HG03565 (cell line): ENCODE measurements at regions not wholly inside any gene's neighbourhood (a gene's known extent, or its start where the extent isn't known, plus 50 kb on each side); places are given as distances from the start of the nearest gene placed in this dataset.

ENCODE experiments used
- ATAC-seq: cut with Tn5 transposase; IDR thresholded peaks from one replicate; pipeline ENCODE4 v1.9.1; 2021; ENCODE audit warnings: mild to moderate bottlenecking, moderate library complexity; ENCODE audit not compliant: unreplicated experiment

DNA sequence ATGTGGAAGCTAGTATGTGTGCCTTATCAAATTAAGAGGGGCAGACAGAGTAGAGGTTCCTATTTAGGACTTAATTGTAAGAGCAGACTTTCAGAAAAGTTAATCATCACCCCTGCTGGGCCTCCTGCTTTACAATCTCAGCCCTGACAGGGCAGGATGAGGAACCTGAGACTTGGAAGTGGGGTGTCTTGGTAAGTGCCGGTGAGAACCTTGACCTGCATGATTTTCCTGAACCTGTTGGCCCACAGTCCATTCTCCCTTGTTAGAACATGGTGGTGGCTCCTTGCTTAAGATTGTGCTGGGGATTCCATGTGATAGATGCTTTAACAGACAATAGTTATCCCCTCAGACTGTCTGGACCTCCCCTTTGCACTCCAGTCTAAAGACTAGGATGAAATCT lies 141.7 kb upstream of the TMEM72 start:
- no peak for ATAC-seq

DNA sequence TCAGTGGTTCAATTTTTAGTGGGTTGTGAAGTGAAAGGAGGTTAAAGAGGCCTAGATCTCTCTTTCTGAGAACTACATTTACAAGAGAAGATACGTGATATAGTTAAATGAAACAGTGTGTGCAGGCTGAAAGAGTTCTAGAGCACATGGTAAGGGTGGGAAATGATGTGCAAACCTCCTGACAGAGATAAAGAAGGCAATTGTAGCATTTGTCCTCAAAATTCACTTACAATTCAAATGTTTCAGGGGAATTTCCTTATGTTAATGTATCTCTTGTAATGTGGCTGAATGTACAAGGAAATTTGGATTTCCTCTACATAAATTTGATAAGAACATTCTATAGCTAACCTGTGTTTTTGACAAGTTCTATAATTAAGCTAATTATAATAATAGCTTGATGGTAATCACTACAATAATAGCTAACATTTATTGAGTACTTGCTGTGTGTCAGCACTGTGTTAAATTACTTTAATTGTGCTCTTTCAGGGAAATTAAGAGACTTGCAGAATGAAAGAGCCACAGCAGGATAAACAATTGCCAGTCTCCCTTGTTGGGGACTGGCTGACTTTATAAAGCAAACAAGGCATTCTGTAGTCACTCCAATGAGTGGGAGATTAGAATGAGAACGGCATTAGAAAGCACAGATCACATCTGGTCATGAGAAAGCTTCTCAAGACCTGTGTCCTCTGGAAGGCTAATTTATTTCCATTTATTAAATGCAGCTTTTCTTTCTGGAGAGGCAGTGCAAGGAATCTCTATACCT lies 139.7 kb upstream of the TMEM72 start:
- no peak for ATAC-seq

- ATAC-seq: no peak
Observed at GRCh38 chr10:44773565-44773964, 137.6 kb upstream of the TMEM72 start.

DNA sequence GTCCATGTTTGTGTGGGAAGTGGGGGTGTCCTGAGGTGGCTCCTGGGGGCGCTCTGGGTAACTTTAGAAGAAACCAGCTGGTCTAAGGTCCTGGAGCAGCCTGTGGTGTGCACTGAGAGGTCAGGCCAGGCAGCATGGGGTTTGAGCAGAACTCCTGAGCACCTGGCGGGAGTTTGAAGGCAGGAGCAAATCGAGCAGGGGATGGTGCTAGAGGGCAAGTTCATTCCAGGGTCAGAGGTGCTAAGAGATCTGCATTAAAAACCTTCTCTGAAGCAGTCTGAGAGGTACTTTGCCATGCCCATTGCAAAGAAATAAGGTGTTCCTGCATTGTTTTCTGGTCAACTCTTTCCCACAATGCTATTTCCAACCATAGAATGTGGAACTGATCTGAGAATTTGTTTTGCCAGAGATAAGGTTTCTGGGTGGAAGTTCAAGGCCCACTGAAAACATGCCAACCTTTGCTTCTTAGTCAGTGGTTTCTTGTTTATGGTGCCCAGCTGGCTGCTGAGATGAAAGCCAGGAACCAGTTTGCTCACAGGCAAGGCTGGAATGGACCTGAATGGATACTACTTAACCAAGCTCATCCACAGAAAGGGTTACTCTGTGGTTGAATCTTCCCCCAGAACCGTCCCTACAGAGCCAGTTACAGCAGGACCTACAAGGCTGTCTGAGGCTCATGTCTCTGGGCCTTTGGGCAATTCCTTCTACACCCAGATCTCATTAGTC lies 136.3 kb upstream of the TMEM72 start:
- no peak for ATAC-seq

DNA sequence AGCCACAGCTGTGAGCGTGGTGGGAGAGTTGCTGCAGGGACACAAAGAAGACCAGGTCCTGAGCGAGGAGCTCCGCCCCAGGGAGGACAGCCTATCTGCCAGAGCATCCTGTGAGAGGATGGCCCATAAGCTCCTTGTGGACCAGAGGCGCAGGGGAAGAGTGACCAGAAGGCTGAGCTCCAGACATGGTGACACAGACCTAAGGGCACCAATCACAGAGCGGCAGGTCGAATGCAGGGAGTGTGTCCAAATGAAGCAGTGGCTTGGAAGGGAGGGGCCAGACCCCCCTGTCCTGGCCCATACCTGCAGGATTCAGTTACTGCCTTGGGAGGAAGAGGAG lies 135.8 kb upstream of the TMEM72 start:
- ATAC-seq: no peak

DNA sequence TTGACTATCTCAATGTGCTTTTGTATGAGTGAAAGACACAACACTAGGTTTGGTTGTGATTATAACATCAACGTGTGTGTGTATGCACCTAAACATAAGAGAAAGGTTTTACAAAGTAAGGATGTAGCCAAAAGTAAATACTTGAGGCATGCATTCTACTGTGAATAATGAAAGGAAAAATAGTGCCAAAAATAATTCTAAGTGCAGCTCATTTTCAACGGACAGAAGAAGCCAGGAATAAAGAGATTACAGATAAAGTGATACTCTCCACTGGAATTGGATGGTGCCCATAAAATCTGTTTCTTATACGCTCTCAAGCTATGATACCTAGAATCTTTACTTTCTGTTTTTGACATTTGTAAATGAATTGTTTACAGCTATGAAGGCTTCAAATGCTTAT lies 135.0 kb upstream of the TMEM72 start:
- no peak for ATAC-seq

- no peak for ATAC-seq
Observed at GRCh38 chr10:44779511-44779910, 131.6 kb upstream of the TMEM72 start.

DNA sequence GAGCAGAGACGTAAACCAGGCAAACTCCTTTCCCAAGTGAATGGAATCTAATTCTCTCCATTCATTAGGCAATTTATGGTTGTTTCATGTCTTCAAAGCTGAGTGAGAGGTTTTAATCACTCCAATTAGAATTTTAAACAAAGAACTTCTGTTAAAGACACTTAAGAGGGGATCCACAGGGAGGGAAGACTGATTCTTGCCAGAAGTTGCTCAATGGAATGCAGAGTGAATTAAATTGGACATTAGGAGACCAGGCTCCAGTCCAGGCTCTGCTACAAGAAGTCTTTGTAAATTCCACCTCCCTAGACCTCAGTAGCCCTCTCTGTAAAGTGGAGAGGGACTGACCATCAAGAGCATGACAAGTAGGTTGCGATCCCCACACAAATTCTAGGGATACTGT lies 130.7 kb upstream of the TMEM72 start:
- no peak for ATAC-seq

DNA sequence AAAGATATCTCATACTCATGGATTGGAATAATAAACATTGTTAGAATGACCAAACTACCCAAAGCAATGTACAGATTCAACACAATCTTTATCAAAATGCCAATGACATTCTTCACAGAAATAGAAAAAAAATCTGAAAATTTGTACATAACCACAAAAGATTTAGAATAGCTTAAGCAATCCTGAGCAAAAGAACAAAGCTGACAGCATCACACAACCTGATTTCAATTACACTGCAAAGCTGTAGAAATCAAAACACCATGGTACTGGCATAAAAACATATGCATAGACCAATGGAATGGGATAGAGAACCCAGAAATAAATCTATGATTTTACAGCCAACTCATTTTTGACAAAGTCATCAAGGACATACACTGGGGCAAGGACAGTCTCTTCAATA lies 130.0 kb upstream of the TMEM72 start:
- ATAC-seq: no peak

DNA sequence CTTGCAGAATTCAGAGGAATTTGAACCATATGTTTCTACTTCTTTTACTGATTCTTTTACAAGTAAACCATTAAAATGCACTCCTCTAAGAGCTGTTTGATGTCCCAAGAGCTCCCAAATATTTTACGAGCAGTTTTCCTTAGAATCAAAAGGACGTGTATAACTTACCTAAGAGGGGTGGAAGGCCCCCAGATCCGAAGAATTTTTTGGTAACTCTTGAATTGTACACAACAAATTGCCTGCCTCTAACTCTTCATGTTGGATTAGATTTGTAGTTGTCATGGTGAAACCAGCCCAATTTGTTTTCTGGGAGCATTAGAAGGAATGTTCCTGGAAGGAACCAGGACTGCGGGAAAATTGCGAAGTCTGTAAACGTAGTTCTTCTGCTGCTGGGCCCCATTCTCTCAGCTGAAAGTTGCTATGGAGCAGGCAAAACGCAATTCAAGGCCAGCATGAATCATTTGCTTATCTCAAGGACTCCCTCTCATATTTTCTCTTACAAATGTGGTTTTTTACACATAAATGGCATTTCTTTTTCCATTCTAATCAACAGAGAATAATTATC lies 124.8 kb upstream of the TMEM72 start:
- ATAC-seq: no peak

GRCh38 chr10:44787480-44788075 lies 123.6 kb upstream of the TMEM72 start:
- ATAC-seq: no peak

DNA sequence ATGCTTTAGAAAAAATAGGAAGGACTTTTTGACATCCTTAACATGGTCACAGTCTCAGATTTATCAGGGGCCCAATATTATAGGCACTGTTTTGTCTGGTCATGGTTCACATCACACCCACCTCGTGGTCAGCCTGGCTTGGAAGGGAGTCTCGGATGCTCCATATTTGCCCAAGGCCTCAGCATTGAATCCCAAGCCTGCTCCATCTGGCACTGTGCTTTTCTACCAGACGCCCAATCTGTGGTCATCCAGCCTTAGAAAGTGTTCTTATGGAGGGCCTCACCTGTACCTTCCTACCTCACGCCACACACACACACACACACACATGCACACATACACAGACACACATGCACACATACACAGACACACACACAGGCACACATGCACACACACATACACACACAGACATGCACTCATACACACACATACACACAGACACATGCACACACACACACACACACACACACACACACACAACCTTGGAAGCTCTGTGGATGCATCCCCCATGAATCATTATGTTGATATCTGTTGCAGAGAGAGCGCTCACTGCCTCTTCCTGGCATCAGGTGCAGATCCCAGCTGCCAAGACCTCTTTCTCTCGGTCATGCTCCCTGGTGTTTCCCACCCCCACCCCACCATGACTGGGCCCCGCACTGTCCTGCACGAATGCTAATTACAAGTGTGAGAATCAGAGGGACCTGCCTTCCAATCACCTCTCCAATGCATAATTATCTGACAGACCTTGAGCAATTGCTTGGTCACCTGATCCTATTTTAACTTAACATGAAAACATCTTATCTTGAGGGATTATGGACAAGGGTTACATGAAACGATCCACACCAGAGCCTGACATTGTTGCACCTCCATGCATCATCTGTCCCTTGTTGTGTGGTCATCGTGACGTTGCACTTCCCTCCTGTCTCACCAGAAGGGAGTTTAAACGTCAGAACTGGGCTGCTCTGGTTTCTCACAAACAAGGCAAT lies 122.7 kb upstream of the TMEM72 start:
- no peak for ATAC-seq

- ATAC-seq: no peak
Observed at GRCh38 chr10:44792119-44792775, 118.9 kb upstream of the TMEM72 start.

- no peak for ATAC-seq
Observed at GRCh38 chr10:44799966-44800365, 111.2 kb upstream of the TMEM72 start.

GRCh38 chr10:44801383-44802327 lies 109.5 kb upstream of the TMEM72 start:
- ATAC-seq: no peak

- no peak for ATAC-seq
Observed at GRCh38 chr10:44803862-44804261, 107.3 kb upstream of the TMEM72 start.

- no peak for ATAC-seq
Observed at GRCh38 chr10:44804661-44805060, 106.5 kb upstream of the TMEM72 start.

DNA sequence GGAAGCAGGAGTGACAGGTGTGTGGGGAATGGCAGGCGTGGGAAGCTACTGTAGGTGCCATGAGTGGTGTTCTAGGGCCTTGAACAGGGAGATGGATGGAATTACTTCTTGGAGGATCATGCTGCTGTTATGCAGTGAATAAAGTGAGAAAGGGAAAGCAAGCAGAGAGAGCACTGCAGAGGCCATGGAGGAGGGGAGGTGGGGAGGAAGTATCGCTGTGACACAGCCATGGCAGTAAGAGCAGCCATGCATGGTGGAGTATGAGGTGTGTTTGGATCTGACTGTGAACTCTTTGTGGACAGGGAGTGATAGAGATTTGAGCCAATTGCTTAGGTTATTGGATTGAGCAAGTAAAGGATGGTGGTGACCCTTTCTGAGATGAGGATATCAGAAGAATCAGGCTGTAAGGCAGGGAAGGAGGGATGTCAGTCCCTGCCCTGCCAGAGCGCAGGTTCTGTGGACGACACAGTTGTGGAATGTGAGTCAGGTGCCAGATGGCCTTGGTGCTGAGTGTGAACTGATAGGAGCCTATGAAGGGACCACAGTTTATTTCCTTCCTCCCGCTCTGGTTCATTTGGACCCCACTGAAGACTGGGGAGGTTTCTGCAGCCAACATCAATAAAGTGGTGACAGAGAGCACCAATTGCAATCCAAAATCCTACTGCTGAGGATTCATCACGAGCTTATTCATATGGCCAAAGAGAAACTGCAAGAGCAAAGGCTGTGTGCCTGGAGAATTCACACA lies 105.5 kb upstream of the TMEM72 start:
- no peak for ATAC-seq
